Muscle of leg (tissue), 3 donors: ENCODE measurements at regions not wholly inside any gene's neighbourhood (a gene's known extent, or its start where the extent isn't known, plus 50 kb on each side); places are given as distances from the start of the nearest gene placed in this dataset.

Experiments used
- DNase-seq: peaks from one replicate; pipeline ENCODE4 v3.0.0; 2013
- H3K27ac ChIP-seq: one replicate; pipeline ENCODE4 v1.5.1; 2013; ENCODE audit warnings: mild to moderate bottlenecking, low read length, control low read depth
- H3K27me3 ChIP-seq: one replicate; pipeline ENCODE4 v1.6.1; 2013; ENCODE audit warnings: low read length; ENCODE audit not compliant: control insufficient read depth, insufficient read depth
- H3K36me3 ChIP-seq: one replicate; pipeline ENCODE4 v1.6.1; 2013; ENCODE audit warnings: low read length; ENCODE audit not compliant: control insufficient read depth, insufficient read depth
- H3K4me1 ChIP-seq: one replicate; pipeline ENCODE4 v1.6.1; 2013; ENCODE audit warnings: low read length; ENCODE audit not compliant: control insufficient read depth, insufficient read depth
- H3K4me3 ChIP-seq: one replicate; pipeline ENCODE4 v1.5.1; 2013; ENCODE audit warnings: low read length, control low read depth
- H3K9me3 ChIP-seq: replicated peaks from 2 replicates; pipeline ENCODE4 v1.6.1; 2013; ENCODE audit warnings: low read depth, low read length; ENCODE audit not compliant: control insufficient read depth
- WGBS: methylation state at CpG from one replicate; pipeline ENCODE4 v1.1.5; 2013; ENCODE audit warnings: missing lambda C conversion rate; ENCODE audit not compliant: insufficient coverage; 5-methylcytosine and 5-hydroxymethylcytosine counted together

DNA sequence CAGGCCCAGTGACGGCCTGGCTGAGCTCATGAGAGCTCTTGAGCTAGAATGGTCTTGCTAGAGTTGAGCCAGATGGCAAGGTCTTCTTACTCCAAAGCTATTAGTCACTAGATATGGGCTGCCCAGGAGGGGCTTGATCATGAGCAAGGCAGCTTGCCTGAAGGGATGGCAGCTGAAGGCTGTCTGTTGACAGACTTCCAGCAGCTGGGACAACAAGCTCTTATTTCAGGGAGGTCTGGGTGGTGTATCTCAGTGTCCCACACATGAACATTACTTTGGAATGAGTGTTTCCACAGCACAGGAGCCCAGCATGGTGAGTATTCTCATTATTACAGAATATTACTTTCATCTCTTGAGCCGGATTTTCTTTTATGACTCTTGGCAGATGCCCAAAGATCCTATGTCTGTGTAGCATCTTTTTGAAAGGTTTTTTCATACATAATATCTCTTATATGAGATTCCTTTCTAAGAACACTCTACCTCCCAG is 414.1 kb downstream of the ARHGEF28 start:
- H3K9me3 ChIP-seq, result no peaks in the 10 kb centered on the region
- H3K27ac ChIP-seq, result peak overlapping the region; percentile 32
- no peaks in the 10 kb centered on the region for H3K36me3 ChIP-seq
- DNase-seq, result peak; percentile 90
- no peak overlapping the region for H3K4me3 ChIP-seq
- WGBS, result 63% methylated on average over 1 of the region's 2 CpGs
- no peaks in the 10 kb centered on the region for H3K27me3 ChIP-seq
- peaks cover 28% of the 10 kb centered on the region for H3K4me1 ChIP-seq

DNA sequence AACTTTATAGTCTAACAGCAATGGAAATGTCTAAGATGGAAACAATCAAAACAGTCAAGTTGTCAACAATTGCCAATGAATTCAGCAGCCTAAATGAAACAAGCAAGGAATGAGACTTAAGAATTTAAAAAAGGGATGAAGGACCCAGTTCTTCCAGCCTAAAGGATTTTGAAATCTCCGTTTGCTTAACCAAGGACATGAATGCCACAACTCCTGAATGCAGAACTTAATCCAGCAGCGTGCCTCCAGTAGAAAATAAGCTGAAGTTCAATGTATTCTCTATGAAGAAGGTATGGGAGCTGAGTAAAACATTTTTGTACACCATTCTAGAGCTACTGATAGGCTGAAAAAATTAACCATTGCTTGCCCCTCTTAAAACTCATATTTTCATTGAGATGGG is 411.3 kb downstream of the ARHGEF28 start:
- Histone ChIP-seq H3K27me3 (no peaks in the 10 kb centered on the region), H3K4me3 (no peak overlapping the region), H3K9me3 (no peaks in the 10 kb centered on the region), H3K36me3 (no peaks in the 10 kb centered on the region), H3K27ac (no peak overlapping the region), H3K4me1 (peaks cover 24% of the 10 kb centered on the region)
- WGBS, result 80% methylated on average over 1 of the region's 2 CpGs
- DNase-seq, result no peak

DNA sequence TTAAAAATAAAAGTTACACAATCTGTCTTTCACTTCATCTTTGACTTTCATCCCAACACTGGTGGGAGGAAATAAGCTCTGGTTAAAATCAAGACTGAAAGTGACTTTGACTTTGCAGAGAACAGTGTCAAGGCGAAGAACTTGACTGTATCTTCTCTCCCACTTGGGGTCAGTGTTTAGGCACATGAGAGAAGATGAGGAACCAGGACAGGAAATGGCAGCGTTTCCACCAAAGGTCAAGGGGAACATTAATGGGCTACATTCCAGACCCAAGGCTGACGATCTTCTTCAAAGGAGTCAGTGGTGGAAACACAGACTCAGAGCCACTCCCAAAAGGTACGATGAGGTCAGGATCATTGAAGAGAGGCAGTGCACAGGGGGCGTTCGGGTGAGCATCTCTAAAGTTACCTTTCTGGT is 409.5 kb downstream of the ARHGEF28 start:
- Histone ChIP-seq H3K27ac (no peak overlapping the region), H3K9me3 (no peaks in the 10 kb centered on the region), H3K4me3 (no peak overlapping the region), H3K27me3 (no peaks in the 10 kb centered on the region), H3K36me3 (no peaks in the 10 kb centered on the region), H3K4me1 (peaks cover 18% of the 10 kb centered on the region)
- 39% methylated on average over 6 of the region's 6 CpGs for WGBS
- DNase-seq, result peak; percentile 83

DNA sequence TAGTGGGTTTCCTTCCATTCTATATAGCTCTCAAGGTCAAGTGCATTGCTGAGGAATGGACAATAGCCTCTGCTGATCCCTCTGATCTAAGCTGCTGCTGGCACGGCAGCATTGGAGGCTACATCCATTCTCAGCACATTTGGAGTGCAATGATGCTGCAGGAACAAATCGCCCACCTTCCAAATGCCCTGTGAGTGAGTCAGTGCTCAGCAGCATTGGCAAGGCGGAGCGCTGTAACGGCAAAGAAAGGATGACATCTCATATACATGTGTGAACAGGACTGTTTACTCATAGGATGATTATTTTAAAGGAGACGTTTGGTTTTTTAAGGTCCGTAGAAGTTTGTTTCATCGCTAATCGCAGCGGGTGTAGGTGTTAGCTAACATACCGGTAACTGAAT is 408.7 kb downstream of the ARHGEF28 start:
- no peak overlapping the region for H3K27ac ChIP-seq
- H3K4me1 ChIP-seq, result peaks cover 14% of the 10 kb centered on the region
- H3K9me3 ChIP-seq, result no peaks in the 10 kb centered on the region
- WGBS, result 85% methylated on average over 2 of the region's 11 CpGs
- DNase-seq, result no peak
- no peak overlapping the region for H3K4me3 ChIP-seq
- H3K36me3 ChIP-seq, result no peaks in the 10 kb centered on the region
- no peaks in the 10 kb centered on the region for H3K27me3 ChIP-seq

DNA sequence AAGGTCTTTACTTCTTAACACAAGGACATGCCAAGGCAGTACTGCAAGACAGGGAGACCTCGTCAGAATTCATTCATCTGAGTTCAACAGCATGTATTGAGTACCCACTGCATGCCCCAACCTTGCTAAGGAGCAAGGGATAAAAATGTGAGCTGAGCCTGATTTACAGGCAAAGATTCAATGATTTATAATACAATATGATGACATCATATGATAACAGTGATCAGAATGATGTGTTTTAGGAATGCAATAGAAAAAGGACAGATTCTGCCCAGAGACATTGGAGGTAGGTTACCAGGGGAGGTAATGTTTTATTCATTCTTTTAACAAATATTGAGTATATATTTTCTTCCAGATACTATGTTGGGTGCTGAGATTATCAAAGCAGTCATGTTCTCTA is 406.6 kb downstream of the ARHGEF28 start:
- no CpG with 5 or more reads among the region's 1 CpG for WGBS
- H3K4me3 ChIP-seq, result no peak overlapping the region
- H3K27ac ChIP-seq, result no peak overlapping the region
- no peaks in the 10 kb centered on the region for H3K9me3 ChIP-seq
- H3K4me1 ChIP-seq, result peaks cover 5% of the 10 kb centered on the region
- H3K27me3 ChIP-seq, result no peaks in the 10 kb centered on the region
- H3K36me3 ChIP-seq, result no peaks in the 10 kb centered on the region
- DNase-seq, result no peak

DNA sequence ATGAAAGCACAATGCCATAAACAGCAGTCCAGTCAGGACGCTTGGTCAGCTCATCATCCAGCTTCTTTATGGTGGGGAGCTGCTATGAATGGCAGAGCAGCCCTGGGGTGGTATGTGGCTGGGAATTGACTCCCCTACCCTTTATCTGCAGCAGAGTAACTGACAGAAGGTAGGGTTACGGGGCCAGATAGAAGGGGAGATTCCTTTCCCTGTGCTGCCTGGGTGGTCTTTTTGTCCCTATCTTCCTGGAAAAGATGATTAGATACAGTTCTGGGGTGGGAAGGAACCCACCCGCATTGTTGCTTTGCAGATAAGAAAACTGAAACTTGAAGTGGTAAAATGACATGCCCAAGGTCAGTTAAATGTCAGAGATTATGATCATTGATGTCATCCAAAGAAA is 405.5 kb downstream of the ARHGEF28 start:
- Histone ChIP-seq H3K4me3 (no peak overlapping the region), H3K36me3 (no peaks in the 10 kb centered on the region), H3K9me3 (no peaks in the 10 kb centered on the region), H3K27me3 (no peaks in the 10 kb centered on the region), H3K4me1 (peaks cover 5% of the 10 kb centered on the region), H3K27ac (no peak overlapping the region)
- DNase-seq, result no peak
- WGBS, result no CpG with 5 or more reads among the region's 3 CpGs

DNA sequence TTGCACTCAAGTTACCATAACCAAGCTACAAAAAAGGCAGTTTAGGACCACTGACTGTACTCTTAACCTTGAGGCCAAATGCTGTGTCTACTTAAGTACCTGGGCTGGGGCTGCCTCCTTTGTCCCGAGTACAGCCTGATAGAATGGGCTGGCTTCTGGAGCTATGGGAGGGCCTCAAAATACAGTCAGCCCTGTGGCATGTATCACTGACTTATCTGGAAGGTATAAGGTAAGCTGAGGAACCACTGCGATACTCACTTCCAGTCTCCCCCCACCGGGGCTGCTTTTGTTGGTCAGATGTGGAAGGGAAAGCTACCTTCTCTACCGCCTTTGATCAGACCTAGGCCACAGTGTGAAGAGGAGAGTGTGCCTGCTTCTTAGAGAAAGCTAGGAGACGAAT is 404.8 kb downstream of the ARHGEF28 start:
- DNase-seq, result no peak
- 85% methylated on average over 2 of the region's 5 CpGs for whole genome bisulfite sequencing
- peaks cover 3% of the 10 kb centered on the region for H3K4me1 ChIP-seq
- no peak overlapping the region for H3K27ac ChIP-seq
- no peaks in the 10 kb centered on the region for H3K36me3 ChIP-seq
- H3K4me3 ChIP-seq, result no peak overlapping the region
- no peaks in the 10 kb centered on the region for H3K9me3 ChIP-seq
- H3K27me3 ChIP-seq, result no peaks in the 10 kb centered on the region

DNA sequence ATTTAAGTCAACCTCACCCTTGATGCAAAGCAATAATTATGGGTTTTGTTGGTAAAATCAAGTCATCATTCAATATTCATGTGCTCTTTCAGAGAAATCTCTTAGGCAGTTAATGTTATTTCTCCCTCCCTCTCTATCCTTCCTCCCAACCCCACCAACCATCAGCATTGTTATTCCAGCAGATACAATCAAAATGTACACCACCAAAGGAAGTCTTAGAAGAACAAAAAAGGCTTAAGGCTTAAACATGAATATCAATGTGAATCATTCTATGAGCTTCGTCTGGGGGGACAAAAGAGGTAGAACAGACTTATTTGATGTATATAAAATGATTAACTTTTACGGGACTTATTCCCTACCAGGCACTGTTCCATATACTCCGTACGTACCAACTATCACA is 404.4 kb downstream of the ARHGEF28 start:
- H3K27ac ChIP-seq, result no peak overlapping the region
- no peak for DNase-seq
- no peaks in the 10 kb centered on the region for H3K4me1 ChIP-seq
- no peaks in the 10 kb centered on the region for H3K36me3 ChIP-seq
- H3K27me3 ChIP-seq, result no peaks in the 10 kb centered on the region
- no peaks in the 10 kb centered on the region for H3K9me3 ChIP-seq
- WGBS, result no CpG with 5 or more reads among the region's 4 CpGs
- H3K4me3 ChIP-seq, result no peak overlapping the region

DNA sequence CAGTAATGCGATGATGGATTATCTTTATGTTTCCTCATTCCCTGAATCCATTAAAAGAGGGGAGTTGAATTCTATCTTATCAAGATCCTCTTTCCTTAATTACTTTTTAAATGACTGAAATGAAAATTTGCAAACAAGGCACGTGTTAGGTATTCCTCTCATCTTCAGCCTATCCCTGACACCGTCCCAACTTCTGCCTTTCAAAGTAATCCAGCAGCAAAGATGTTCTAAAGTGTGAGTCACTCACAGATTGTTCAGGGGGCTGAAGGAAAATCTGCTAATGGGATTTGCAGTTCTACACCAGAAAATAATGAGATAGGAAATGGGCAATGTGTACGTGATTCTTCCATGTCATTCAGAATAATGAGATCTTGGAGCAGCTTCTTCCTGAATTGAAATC is 403.0 kb downstream of the ARHGEF28 start:
- H3K4me3 ChIP-seq, result no peak overlapping the region
- DNase-seq, result no peak
- no peaks in the 10 kb centered on the region for H3K27me3 ChIP-seq
- WGBS, result 80% methylated on average over 2 of the region's 4 CpGs
- no peaks in the 10 kb centered on the region for H3K4me1 ChIP-seq
- H3K9me3 ChIP-seq, result no peaks in the 10 kb centered on the region
- no peaks in the 10 kb centered on the region for H3K36me3 ChIP-seq
- no peak overlapping the region for H3K27ac ChIP-seq

DNA sequence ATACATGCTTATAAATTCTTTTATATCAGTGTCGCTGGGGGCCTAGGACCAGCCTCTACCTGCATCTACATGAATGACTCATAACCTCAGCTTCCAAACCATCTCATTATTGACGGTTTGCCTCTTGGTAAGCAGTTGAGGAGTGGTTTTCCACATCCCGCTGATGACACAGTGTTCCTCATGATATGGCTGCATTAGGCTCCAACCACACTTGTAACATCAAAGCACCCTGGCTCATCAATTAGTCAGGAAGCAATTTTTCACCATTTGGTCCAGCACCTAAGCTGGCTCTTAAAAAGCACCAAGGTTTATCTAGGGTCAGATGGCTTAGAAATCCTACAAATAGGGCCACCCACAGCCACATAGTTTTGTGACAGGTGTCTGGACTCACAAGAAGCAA is 402.4 kb downstream of the ARHGEF28 start:
- WGBS, result 100% methylated on average over 1 of the region's 3 CpGs
- H3K27me3 ChIP-seq, result no peaks in the 10 kb centered on the region
- H3K9me3 ChIP-seq, result no peaks in the 10 kb centered on the region
- no peak for DNase-seq
- H3K36me3 ChIP-seq, result no peaks in the 10 kb centered on the region
- H3K27ac ChIP-seq, result no peak overlapping the region
- no peaks in the 10 kb centered on the region for H3K4me1 ChIP-seq
- no peak overlapping the region for H3K4me3 ChIP-seq

DNA sequence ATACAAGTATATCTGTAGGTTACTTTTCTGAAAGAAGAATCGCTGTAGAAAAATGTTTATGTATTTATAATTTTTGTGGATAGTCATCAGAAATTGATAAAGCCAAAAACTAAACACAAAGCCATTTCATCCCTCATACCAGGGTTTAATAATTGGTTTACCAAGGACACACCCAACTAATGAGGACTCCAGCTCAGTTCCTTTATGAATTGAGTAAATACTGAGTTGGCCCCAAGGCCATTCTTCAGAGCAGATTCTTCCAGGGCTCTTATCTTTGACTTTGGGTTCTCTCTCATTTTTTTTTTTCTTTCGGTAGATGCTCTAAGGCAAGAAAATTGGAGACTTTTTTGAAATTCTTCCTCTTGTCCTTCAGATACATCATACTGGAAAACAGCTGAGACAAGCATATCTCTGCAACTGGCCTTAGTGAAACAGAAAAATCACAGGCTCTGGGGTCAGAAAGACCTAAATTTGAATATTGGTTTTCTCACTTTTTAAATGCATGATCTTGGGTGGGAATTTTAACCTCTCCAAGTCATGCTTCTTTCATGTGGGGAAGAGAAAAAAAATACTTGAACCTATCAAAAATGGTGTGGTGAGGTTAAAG is 401.8 kb downstream of the ARHGEF28 start:
- 100% methylated on average over 1 of the region's 2 CpGs for WGBS
- no peaks in the 10 kb centered on the region for H3K27me3 ChIP-seq
- H3K36me3 ChIP-seq, result no peaks in the 10 kb centered on the region
- H3K9me3 ChIP-seq, result no peaks in the 10 kb centered on the region
- no peak for DNase-seq
- no peak overlapping the region for H3K4me3 ChIP-seq
- H3K27ac ChIP-seq, result no peak overlapping the region
- no peaks in the 10 kb centered on the region for H3K4me1 ChIP-seq
